DOHH2 (cell line): ENCODE measurements at regions not wholly inside any gene's neighbourhood (a gene's known extent, or its start where the extent isn't known, plus 50 kb on each side); places are given as distances from the start of the nearest gene placed in this dataset.
"Not testable (repeated sequence)": the region's sequence is repeated elsewhere in the genome, so short reads cannot be mapped to it uniquely, and the experiment has no call there.

Source experiments
- H3F3A ChIP-seq: fragments of 200-600 bp; sonication (generic), shearing (Covaris generic); 2 replicates; pipeline ENCODE4 v1.6.0; 2016; ENCODE audit warnings: antibody characterized with exemption, mild to moderate bottlenecking; ENCODE audit not compliant: control insufficient read depth, insufficient read depth
- H3K27ac ChIP-seq: fragments of 200-600 bp; sonication (generic); 2 replicates; pipeline ENCODE4 v1.5.1; 2014; ENCODE audit warnings: low read depth, mild to moderate bottlenecking, low read length, moderate library complexity
- H3K27me3 ChIP-seq: fragments of 200-600 bp; sonication (generic); 2 replicates; pipeline ENCODE4 v1.6.1; 2014; ENCODE audit warnings: mild to moderate bottlenecking, low read length, mixed read lengths; ENCODE audit not compliant: control insufficient read depth
- H3K36me3 ChIP-seq: fragments of 200-600 bp; sonication (generic); 2 replicates; pipeline ENCODE4 v1.6.1; 2014; ENCODE audit warnings: mild to moderate bottlenecking, low read length, moderate library complexity, mixed read lengths; ENCODE audit not compliant: control insufficient read depth
- H3K4me1 ChIP-seq: fragments of 200-600 bp; sonication (generic); 2 replicates; pipeline ENCODE4 v1.6.1; 2014; ENCODE audit warnings: mild to moderate bottlenecking, low read length, mixed read lengths; ENCODE audit not compliant: control insufficient read depth
- H3K4me2 ChIP-seq: fragments of 200-600 bp; sonication (generic); 2 replicates; pipeline ENCODE4 v1.6.0; 2014; ENCODE audit warnings: mild to moderate bottlenecking, low read length, moderate library complexity
- H3K4me3 ChIP-seq: fragments of 200-600 bp; sonication (generic); 2 replicates; pipeline ENCODE4 v1.5.1; 2014; ENCODE audit warnings: mild to moderate bottlenecking, low read length, mixed read lengths
- H3K79me2 ChIP-seq: fragments of 200-600 bp; sonication (generic); 2 replicates; pipeline ENCODE4 v1.6.1; 2014; ENCODE audit warnings: mild to moderate bottlenecking, low read length, mixed read lengths; ENCODE audit not compliant: control insufficient read depth
- H3K9me2 ChIP-seq: fragments of 200-600 bp; sonication (generic); replicated peaks from 2 replicates; pipeline ENCODE4 v1.6.1; 2014; ENCODE audit warnings: mild to moderate bottlenecking, low read length, mixed read lengths; ENCODE audit not compliant: control insufficient read depth
- H3K9me3 ChIP-seq: fragments of 200-600 bp; sonication (generic); 2 replicates; pipeline ENCODE4 v1.6.1; 2014; ENCODE audit warnings: antibody characterized with exemption, low read length, mixed read lengths; ENCODE audit not compliant: control insufficient read depth, insufficient read depth
- H4K20me1 ChIP-seq: fragments of 200-600 bp; sonication (generic); 2 replicates; pipeline ENCODE4 v1.6.0; 2014; ENCODE audit warnings: low read depth, mild to moderate bottlenecking, antibody characterized with exemption, low read length, moderate library complexity; ENCODE audit not compliant: control insufficient read depth, insufficient read depth
- CTCF ChIP-seq: fragments of 200-600 bp; sonication (generic); IDR thresholded peaks from one replicate; pipeline ENCODE4 v1.5.1; 2014; ENCODE audit warnings: antibody characterized with exemption, mild to moderate bottlenecking, low read depth, low read length; ENCODE audit not compliant: poor library complexity, severe bottlenecking
- EZH2phosphoT487 ChIP-seq: fragments of 200-600 bp; sonication (generic); IDR thresholded peaks from 2 replicates; pipeline ENCODE4 v1.6.1; 2017; ENCODE audit warnings: borderline replicate concordance, mild to moderate bottlenecking, antibody characterized with exemption, low read length, moderate library complexity, mixed read lengths

- H3K79me2 ChIP-seq = no peaks in the 10 kb centered on the region
- H3K4me3 ChIP-seq = no peak overlapping the region
- no peaks in the 10 kb centered on the region for H3F3A ChIP-seq
- no peaks in the 10 kb centered on the region for H3K9me2 ChIP-seq
- TF ChIP-seq CTCF = no peak
- no peak for TF ChIP-seq EZH2phosphoT487
- H3K27me3 ChIP-seq = peaks cover 7% of the 10 kb centered on the region
- H3K9me3 ChIP-seq = no peaks in the 10 kb centered on the region
- H3K27ac ChIP-seq = no peak overlapping the region
- H4K20me1 ChIP-seq = no peaks in the 10 kb centered on the region
- no peaks in the 10 kb centered on the region for H3K36me3 ChIP-seq
- no peak overlapping the region for H3K4me2 ChIP-seq
- no peaks in the 10 kb centered on the region for H3K4me1 ChIP-seq
Measured at GRCh38 chrX:151088221-151088620, 88.2 kb upstream of the GPR50 start.

DNA sequence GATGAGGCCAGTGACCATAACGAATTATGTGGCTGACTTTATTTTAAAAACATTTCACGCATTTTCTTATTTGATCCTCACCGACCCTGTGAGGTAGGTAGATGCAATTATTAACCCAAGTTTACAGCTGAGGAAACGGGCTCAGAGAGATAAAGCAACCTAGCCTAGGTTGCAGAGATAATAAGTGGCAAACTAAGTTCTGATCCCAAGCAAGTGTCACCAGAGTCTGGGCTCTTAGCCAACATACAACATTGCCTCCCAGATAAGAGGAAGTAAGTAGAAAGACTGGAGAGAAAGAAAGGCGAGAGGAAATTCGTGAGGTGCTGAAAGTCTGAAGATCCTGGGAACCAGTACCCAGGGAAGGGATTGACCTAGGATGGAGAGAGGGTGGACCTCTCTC lies 77.4 kb upstream of the GPR50 start:
- Histone ChIP-seq H3K9me2 (no peaks in the 10 kb centered on the region), H3K36me3 (no peaks in the 10 kb centered on the region), H3K27me3 (no peaks in the 10 kb centered on the region), H3K27ac (no peak overlapping the region), H3K4me1 (no peaks in the 10 kb centered on the region), H3K4me2 (no peak overlapping the region), H3F3A (no peaks in the 10 kb centered on the region), H3K4me3 (no peak overlapping the region), H3K79me2 (no peaks in the 10 kb centered on the region), H4K20me1 (no peaks in the 10 kb centered on the region), H3K9me3 (no peaks in the 10 kb centered on the region)
- TF ChIP-seq EZH2phosphoT487 (no peak), CTCF (no peak)

DNA sequence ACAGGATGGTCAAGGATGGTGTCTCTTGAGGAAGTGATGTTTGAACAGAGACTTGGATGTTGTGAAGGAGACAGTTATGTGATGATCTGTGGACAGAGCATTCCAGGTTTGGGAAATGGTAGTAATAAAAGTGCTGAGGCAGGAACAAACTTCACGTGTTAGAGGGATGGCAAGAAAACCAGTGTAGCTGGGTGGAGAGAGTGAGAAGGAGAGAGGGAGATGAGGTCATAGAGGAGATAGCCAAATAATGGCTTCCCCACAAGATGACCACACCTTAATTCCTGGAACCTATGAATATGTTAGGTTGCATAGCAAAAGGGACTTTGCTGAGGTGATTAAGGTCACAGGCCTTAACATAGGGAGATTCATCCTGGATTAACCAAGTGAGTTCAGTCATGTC lies 75.6 kb upstream of the GPR50 start:
- no peaks in the 10 kb centered on the region for H3K27me3 ChIP-seq
- H3K36me3 ChIP-seq = no peaks in the 10 kb centered on the region
- TF ChIP-seq EZH2phosphoT487 (no peak), CTCF (no peak)
- H3K4me1 ChIP-seq = no peaks in the 10 kb centered on the region
- H3K4me2 ChIP-seq = no peak overlapping the region
- H3K4me3 ChIP-seq = no peak overlapping the region
- no peaks in the 10 kb centered on the region for H3K79me2 ChIP-seq
- H4K20me1 ChIP-seq = no peaks in the 10 kb centered on the region
- no peaks in the 10 kb centered on the region for H3K9me3 ChIP-seq
- H3F3A ChIP-seq = no peaks in the 10 kb centered on the region
- H3K9me2 ChIP-seq = no peaks in the 10 kb centered on the region
- H3K27ac ChIP-seq = no peak overlapping the region

GRCh38 chrX:151113200-151113599 lies 63.2 kb upstream of the GPR50 start:
- H3K4me1 ChIP-seq, H3K79me2 ChIP-seq, H3K4me2 ChIP-seq, H3K27me3 ChIP-seq, H4K20me1 ChIP-seq, H3K9me3 ChIP-seq, H3K27ac ChIP-seq, H3K9me2 ChIP-seq, H3K36me3 ChIP-seq, H3F3A ChIP-seq, H3K4me3 ChIP-seq: not testable (repeated sequence)
